ENCODE measurements at regions not wholly inside any gene's neighbourhood (a gene's known extent, or its start where the extent isn't known, plus 50 kb on each side); places are given as distances from the start of the nearest gene placed in this dataset.

- no peak for TF ChIP-seq CTCF (IDR thresholded peaks at IDR 0.05)
- TF ChIP-seq POLR2A (IDR thresholded peaks at IDR 0.05), result no peak
- no peak for TF ChIP-seq POLR2AphosphoS5 (IDR thresholded peaks at IDR 0.05; ENCODE audit: insufficient read depth in 1 of 2, low read depth in 1 of 2)
Observed at GRCh38 chr14:45381091-45381490, 128.1 kb upstream of the MIS18BP1 start.
